Psoas muscle (tissue), 7 donors: ENCODE measurements at regions not wholly inside any gene's neighbourhood (a gene's known extent, or its start where the extent isn't known, plus 50 kb on each side); places are given as distances from the start of the nearest gene placed in this dataset.

Source experiments
- ATAC-seq, 4 donors: fragments of 200-7000 bp; cut with Tn5 transposase; one replicate each; pipeline ENCODE4 v1.9.1; 2020; ENCODE audit warnings: moderate library complexity in 3 of 4, mild to moderate bottlenecking in 2 of 4
- DNase-seq, 2 donors: peaks; one replicate each; pipeline ENCODE4 v3.0.0-alpha.2; 2020
- H3K27ac ChIP-seq: fragments of 200-600 bp; one replicate; pipeline ENCODE4 v1.8.0; 2022
- H3K27me3 ChIP-seq, 3 donors: fragments of 200-600 bp in 1 of 3; one replicate each; pipeline versions ENCODE4 v1.6.1 to v1.8.0; 2013 to 2022; ENCODE audit warnings: low read length in 2 of 3, mild to moderate bottlenecking in 2 of 3, moderate library complexity in 1 of 3; ENCODE audit not compliant: insufficient read depth in 3 of 3
- H3K36me3 ChIP-seq, 2 donors: fragments of 200-600 bp in 1 of 2; one replicate each; pipeline versions ENCODE4 v1.6.1 to v1.8.0; 2013 to 2022; ENCODE audit warnings: low read depth in 1 of 2, mild to moderate bottlenecking in 1 of 2, moderate library complexity in 1 of 2; ENCODE audit not compliant: insufficient read depth in 1 of 2
- H3K4me1 ChIP-seq: fragments of 200-600 bp; one replicate; pipeline ENCODE4 v1.8.0; 2022
- H3K4me3 ChIP-seq: fragments of 200-600 bp; one replicate; pipeline ENCODE4 v1.8.0; 2022; ENCODE audit warnings: mild to moderate bottlenecking
- H3K9me3 ChIP-seq: fragments of 200-600 bp; one replicate; pipeline ENCODE4 v1.8.0; 2022
- WGBS, 3 donors: extraction: QIAGEN DNeasy Blood & Tissue Kit; methylation state at CpG; one replicate each; pipeline versions ENCODE4 v1.1.6 to v1.1.7; 2013; 5-methylcytosine and 5-hydroxymethylcytosine counted together
- intact Hi-C, 2 donors: fragments of 100-400 bp; cut with DNase I; formaldehyde crosslinking; loops; one replicate each; pipeline versions ENCODE4 v1.11.0 to v1.14.2; 2022
- TF ChIP-seq, protein P1 (sequence below): fragments of 200-600 bp; IDR thresholded peaks from one replicate; pipeline ENCODE4 v1.8.0; 2022; ENCODE audit warnings: antibody characterized with exemption
- donor health status: healthy with polysubstance abuse.
- donor health status: DM: no; HTN: no; CAD: no; lungs with moderate emphysema.
- donor health status: Bipolar disorder and iron deficiency.
- donor health status: healthy.
- donor health status: DM: yes; HTN: yes; CAD: no.
- donor health status: DM: no; HTN: no; CAD: no.
- donor health status: DM: yes; HTN: yes; CAD: no.

DNA sequence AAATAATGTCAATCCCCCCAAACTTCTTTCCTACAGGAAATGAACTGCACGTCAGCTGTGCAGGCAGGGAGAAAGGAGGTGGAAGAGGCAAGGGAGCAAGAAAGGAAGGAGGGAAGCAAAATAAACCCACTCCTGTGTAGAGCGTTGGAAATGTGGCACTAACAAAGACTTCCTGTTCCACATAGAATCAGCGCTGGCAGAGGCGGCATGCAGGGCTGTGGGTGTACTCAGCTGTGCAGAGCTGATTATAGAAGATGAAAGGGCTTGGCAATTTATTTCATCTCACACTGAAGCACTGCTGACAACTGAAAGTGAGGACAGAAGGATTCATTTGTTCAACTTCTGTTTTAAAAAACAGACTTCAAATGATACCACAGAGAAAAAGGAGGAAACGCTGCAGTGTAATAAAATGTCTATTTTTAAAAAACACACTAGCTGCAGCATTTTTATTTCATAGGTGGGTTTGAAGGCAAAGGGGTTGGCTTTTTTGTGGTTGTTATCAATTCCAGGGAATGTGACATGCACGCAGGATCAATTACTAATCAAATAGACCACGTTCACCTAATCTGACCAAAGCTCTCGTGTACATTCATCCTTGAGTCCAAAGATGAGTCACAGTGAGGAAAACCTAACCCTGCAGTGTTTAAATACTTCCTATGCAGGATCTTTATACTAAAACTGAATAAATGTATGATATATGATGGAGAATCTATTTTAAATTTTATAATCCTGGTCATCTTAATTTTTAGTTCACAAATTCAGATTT, 583.5 kb downstream of the ZNF608 start:
- Histone ChIP-seq H3K36me3 (no peaks in the 10 kb centered on the region), H3K4me3 (peak overlapping the region; percentile 14), H3K27ac (no peak overlapping the region), H3K27me3 (no peaks in the 10 kb centered on the region), H3K4me1 (no peaks in the 10 kb centered on the region), H3K9me3 (no peaks in the 10 kb centered on the region)
- ATAC-seq, result no peak
- 20 to 33% (median 22%) methylated on average over 8 of the region's 8 CpGs for WGBS, 3 donors
- intact Hi-C loops, result no loop called here
- TF ChIP-seq, protein P1, sequence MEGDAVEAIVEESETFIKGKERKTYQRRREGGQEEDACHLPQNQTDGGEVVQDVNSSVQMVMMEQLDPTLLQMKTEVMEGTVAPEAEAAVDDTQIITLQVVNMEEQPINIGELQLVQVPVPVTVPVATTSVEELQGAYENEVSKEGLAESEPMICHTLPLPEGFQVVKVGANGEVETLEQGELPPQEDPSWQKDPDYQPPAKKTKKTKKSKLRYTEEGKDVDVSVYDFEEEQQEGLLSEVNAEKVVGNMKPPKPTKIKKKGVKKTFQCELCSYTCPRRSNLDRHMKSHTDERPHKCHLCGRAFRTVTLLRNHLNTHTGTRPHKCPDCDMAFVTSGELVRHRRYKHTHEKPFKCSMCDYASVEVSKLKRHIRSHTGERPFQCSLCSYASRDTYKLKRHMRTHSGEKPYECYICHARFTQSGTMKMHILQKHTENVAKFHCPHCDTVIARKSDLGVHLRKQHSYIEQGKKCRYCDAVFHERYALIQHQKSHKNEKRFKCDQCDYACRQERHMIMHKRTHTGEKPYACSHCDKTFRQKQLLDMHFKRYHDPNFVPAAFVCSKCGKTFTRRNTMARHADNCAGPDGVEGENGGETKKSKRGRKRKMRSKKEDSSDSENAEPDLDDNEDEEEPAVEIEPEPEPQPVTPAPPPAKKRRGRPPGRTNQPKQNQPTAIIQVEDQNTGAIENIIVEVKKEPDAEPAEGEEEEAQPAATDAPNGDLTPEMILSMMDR, result no peak
- DNase-seq, result no peak

DNA sequence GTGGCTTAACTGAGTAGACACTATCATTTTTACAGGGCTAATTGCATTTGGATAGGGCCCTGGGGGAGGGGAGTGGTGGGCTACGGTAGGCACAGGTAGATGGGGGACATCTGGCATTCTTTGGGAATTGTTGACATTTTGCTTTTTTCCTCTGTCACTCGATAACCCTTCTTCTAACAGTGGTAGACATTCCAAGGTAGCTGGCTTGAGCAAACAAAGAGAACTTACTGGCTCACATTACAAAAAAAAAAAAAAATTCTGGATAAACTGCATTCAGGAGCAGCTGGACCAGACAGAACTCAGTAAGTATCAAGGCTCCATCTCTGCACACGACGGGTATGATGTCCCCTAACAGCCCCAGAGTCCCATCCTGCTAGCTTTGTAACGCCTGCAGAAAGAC, 585.2 kb downstream of the ZNF608 start:
- Histone ChIP-seq H3K4me1 (peaks cover 7% of the 10 kb centered on the region), H3K36me3 (no peaks in the 10 kb centered on the region), H3K9me3 (no peaks in the 10 kb centered on the region), H3K27ac (no peak overlapping the region), H3K27me3 (no peaks in the 10 kb centered on the region), H3K4me3 (no peak overlapping the region)
- TF ChIP-seq, protein P1, result no peak
- ATAC-seq, result no peak
- no peak for DNase-seq
- WGBS, 3 donors, result 76 to 89% (median 78%) methylated on average over 5 of the region's 5 CpGs
- intact Hi-C loops, result no loop called here

DNA sequence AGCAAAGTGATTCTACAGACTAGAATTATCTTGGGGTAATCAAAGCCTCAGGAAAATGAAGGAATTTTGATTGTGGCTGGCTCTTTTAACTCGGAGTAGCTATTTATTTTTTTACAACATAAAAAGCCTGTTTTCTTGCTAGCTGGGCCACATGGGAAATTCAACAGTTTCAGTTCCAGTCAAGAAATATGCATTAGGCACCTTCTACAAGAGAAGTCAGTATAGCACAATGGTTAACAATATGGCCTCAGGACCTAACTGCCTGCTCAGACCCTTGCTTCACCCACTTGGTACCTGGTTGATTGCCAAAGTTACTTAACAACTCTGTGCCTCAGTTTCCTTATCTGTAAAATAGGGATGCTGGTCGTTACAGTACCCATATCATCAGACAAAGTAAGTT, 586.2 kb downstream of the ZNF608 start:
- H3K27ac ChIP-seq, result no peak overlapping the region
- no peaks in the 10 kb centered on the region for H3K27me3 ChIP-seq
- no peak overlapping the region for H3K4me3 ChIP-seq
- peaks cover 7% of the 10 kb centered on the region for H3K4me1 ChIP-seq
- intact Hi-C loops, result no loop called here
- DNase-seq (no peak), ATAC-seq (no peak)
- H3K9me3 ChIP-seq, result peaks cover 3% of the 10 kb centered on the region
- TF ChIP-seq, protein P1, result no peak
- no peaks in the 10 kb centered on the region for H3K36me3 ChIP-seq
- WGBS, 3 donors, result 83 to 89% (median 87%) methylated on average over 2 of the region's 2 CpGs

DNA sequence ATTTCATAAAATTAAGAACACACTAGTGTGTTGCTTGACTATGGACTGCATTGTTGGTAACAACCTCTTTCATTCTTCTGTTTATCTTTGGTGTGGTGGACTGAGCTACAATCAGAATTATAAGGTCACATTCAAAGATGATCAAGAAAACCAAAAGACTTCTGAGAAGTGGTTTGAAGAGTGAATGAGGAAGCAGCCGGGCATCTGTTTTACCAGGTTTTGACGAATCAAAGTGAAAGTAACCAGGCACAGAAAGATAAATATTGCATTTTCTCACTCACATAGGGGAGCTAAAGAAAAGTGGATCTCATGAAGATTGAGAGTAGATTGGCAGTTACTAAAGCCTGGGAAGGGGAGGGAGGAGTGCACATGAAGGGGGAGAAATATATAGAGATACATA, 589.1 kb downstream of the ZNF608 start:
- ATAC-seq, result no peak

More for the DNA sequence above, 589.1 kb downstream of the ZNF608 start:
- H3K36me3 ChIP-seq, result no peaks in the 10 kb centered on the region
- H3K27ac ChIP-seq, result no peak overlapping the region
- intact Hi-C loops, result no loop called here
- TF ChIP-seq, protein P1, result no peak
- no peak for DNase-seq
- no peaks in the 10 kb centered on the region for H3K27me3 ChIP-seq
- peaks cover 7% of the 10 kb centered on the region for H3K4me1 ChIP-seq
- H3K4me3 ChIP-seq, result no peak overlapping the region
- 78 to 82% (median 80%) methylated on average over 2 of the region's 2 CpGs for whole genome bisulfite sequencing, 3 donors
- peaks cover 23% of the 10 kb centered on the region for H3K9me3 ChIP-seq
